ENCODE measurements at regions not wholly inside any gene's neighbourhood (a gene's known extent, or its start where the extent isn't known, plus 50 kb on each side); places are given as distances from the start of the nearest gene placed in this dataset.

- Histone ChIP-seq H3K79me2 (no peaks in the 10 kb centered on the region), H3K4me2 (no peak overlapping the region), H3K36me3 (replicated peaks; ENCODE audit: insufficient read depth, low read depth) (no peaks in the 10 kb centered on the region), H3K9me3 (ENCODE audit: low read depth) (no peaks in the 10 kb centered on the region), H4K20me1 (ENCODE audit: insufficient read depth, poor library complexity, severe bottlenecking) (no peaks in the 10 kb centered on the region), H3K27me3 (no peaks in the 10 kb centered on the region), H3K27ac (no peak overlapping the region), H2AFZ (no peak overlapping the region), H3K9me2 (replicated peaks; ENCODE audit: insufficient read depth) (no peaks in the 10 kb centered on the region), H3K4me1 (ENCODE audit: insufficient read depth) (no peaks in the 10 kb centered on the region), H3K4me3 (no peak overlapping the region)
- no peak for DNase-seq (ENCODE audit: low spot score)
- TF ChIP-seq CTCF (IDR thresholded peaks at IDR 0.05; ENCODE audit: poor library complexity) = no peak
- no peak for TF ChIP-seq EZH2phosphoT487 (IDR thresholded peaks at IDR 0.05; ENCODE audit: low read depth, severe bottlenecking, unreplicated experiment)
- TF ChIP-seq EZH2 (IDR thresholded peaks at IDR 0.05; ENCODE audit: borderline replicate concordance) = no peak
Measured at GRCh38 chr4:155066871-155067270, 141.6 kb upstream of the NPY2R start.

GRCh38 chr4:155071962-155072361 lies 136.5 kb upstream of the NPY2R start:
- H3K4me3 ChIP-seq = no peak overlapping the region
- no peaks in the 10 kb centered on the region for H3K9me3 ChIP-seq (ENCODE audit: low read depth)
- H3K27me3 ChIP-seq = no peaks in the 10 kb centered on the region
- no peak for DNase-seq (ENCODE audit: low spot score)
- H3K4me2 ChIP-seq = no peak overlapping the region
- no peaks in the 10 kb centered on the region for H3K4me1 ChIP-seq (ENCODE audit: insufficient read depth)
- 96% methylated on average over 2 of the region's 2 CpGs for whole genome bisulfite sequencing (ENCODE audit: low lambda C conversion rate, missing lambda C conversion rate)
- H4K20me1 ChIP-seq (ENCODE audit: insufficient read depth, poor library complexity, severe bottlenecking) = no peaks in the 10 kb centered on the region
- no peak overlapping the region for H2AFZ ChIP-seq
- no peak overlapping the region for H3K27ac ChIP-seq
- H3K79me2 ChIP-seq = no peaks in the 10 kb centered on the region
- H3K36me3 ChIP-seq (replicated peaks; ENCODE audit: insufficient read depth, low read depth) = no peaks in the 10 kb centered on the region
- H3K9me2 ChIP-seq (replicated peaks; ENCODE audit: insufficient read depth) = no peaks in the 10 kb centered on the region
- TF ChIP-seq EZH2 (IDR thresholded peaks at IDR 0.05; ENCODE audit: borderline replicate concordance) = no peak
- TF ChIP-seq EZH2phosphoT487 (IDR thresholded peaks at IDR 0.05; ENCODE audit: low read depth, severe bottlenecking, unreplicated experiment) = no peak
- no peak for TF ChIP-seq CTCF (IDR thresholded peaks at IDR 0.05; ENCODE audit: poor library complexity)

- no peaks in the 10 kb centered on the region for H3K9me3 ChIP-seq (ENCODE audit: low read depth)
- DNase-seq (ENCODE audit: low spot score) = no peak
- H2AFZ ChIP-seq = no peak overlapping the region
- no peak overlapping the region for H3K4me2 ChIP-seq
- no peak overlapping the region for H3K4me3 ChIP-seq
- H3K4me1 ChIP-seq (ENCODE audit: insufficient read depth) = no peaks in the 10 kb centered on the region
- no peaks in the 10 kb centered on the region for H3K79me2 ChIP-seq
- TF ChIP-seq EZH2 (IDR thresholded peaks at IDR 0.05; ENCODE audit: borderline replicate concordance) (no peak), CTCF (IDR thresholded peaks at IDR 0.05; ENCODE audit: poor library complexity) (no peak), EZH2phosphoT487 (IDR thresholded peaks at IDR 0.05; ENCODE audit: low read depth, severe bottlenecking, unreplicated experiment) (no peak)
- H3K27me3 ChIP-seq = no peaks in the 10 kb centered on the region
- H3K36me3 ChIP-seq (replicated peaks; ENCODE audit: insufficient read depth, low read depth) = no peaks in the 10 kb centered on the region
- no peaks in the 10 kb centered on the region for H4K20me1 ChIP-seq (ENCODE audit: insufficient read depth, poor library complexity, severe bottlenecking)
- WGBS (ENCODE audit: low lambda C conversion rate, missing lambda C conversion rate) = 96% methylated on average over 4 of the region's 4 CpGs
- H3K9me2 ChIP-seq (replicated peaks; ENCODE audit: insufficient read depth) = no peaks in the 10 kb centered on the region
- H3K27ac ChIP-seq = no peak overlapping the region
Measured at GRCh38 chr4:155072417-155072816, 136.0 kb upstream of the NPY2R start.

DNA sequence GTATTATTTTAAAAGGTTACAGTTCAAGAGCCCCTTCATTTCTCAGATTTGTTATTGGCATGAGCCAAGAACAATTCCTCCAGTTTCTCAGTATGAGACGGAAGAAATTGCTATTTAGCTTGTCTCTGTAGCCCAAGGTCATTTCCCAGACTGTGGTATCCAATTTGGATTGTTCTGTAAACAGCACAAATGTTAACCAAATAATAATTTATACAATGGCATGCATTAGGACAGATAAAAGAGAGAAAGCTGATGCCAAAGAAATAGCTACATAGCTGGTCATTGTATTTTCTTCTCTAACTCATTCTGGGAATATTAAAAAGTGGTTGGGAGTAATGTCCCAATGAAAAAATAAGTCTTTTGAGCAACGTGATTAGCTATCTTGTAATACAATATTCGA lies 134.6 kb upstream of the NPY2R start:
- H4K20me1 ChIP-seq (ENCODE audit: insufficient read depth, poor library complexity, severe bottlenecking) = no peaks in the 10 kb centered on the region
- no peaks in the 10 kb centered on the region for H3K9me2 ChIP-seq (replicated peaks; ENCODE audit: insufficient read depth)
- H3K4me3 ChIP-seq = no peak overlapping the region
- H3K27ac ChIP-seq = no peak overlapping the region
- 53% methylated on average over 3 of the region's 3 CpGs for WGBS (ENCODE audit: low lambda C conversion rate, missing lambda C conversion rate)
- DNase-seq (ENCODE audit: low spot score) = no peak
- no peaks in the 10 kb centered on the region for H3K27me3 ChIP-seq
- no peaks in the 10 kb centered on the region for H3K79me2 ChIP-seq
- no peaks in the 10 kb centered on the region for H3K9me3 ChIP-seq (ENCODE audit: low read depth)
- no peak overlapping the region for H2AFZ ChIP-seq
- no peak for TF ChIP-seq CTCF (IDR thresholded peaks at IDR 0.05; ENCODE audit: poor library complexity)
- no peak for TF ChIP-seq EZH2 (IDR thresholded peaks at IDR 0.05; ENCODE audit: borderline replicate concordance)
- no peak for TF ChIP-seq EZH2phosphoT487 (IDR thresholded peaks at IDR 0.05; ENCODE audit: low read depth, severe bottlenecking, unreplicated experiment)
- H3K4me1 ChIP-seq (ENCODE audit: insufficient read depth) = no peaks in the 10 kb centered on the region
- no peak overlapping the region for H3K4me2 ChIP-seq
- no peaks in the 10 kb centered on the region for H3K36me3 ChIP-seq (replicated peaks; ENCODE audit: insufficient read depth, low read depth)

Measured in hepatocyte (in vitro differentiated cells).